ENCODE measurements at regions not wholly inside any gene's neighbourhood (a gene's known extent, or its start where the extent isn't known, plus 50 kb on each side); places are given as distances from the start of the nearest gene placed in this dataset.

DNA sequence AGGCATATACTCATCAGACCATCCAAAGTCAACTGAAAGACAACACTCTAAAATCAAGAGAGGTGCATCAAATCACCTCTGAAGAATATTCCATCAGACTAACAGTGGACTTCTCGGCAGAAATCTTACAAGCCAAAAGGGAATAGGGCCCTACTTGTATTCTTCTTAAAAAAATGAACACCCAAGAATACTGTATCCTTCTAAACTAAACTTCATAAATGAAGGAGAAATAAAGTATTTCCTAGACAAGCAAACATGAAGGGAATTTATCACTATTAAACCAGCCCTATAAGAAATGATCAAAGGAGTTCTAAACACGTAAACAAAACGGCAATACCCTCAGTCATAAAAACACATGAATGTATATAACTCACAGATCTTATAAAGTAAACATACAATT is 141.2 kb downstream of the CXXC4 start:
- H3K79me1 ChIP-seq (ENCODE audit: insufficient read depth, low read depth, low read length, poor library complexity, severe bottlenecking): no peaks in the 10 kb centered on the region
- no peak overlapping the region for H3K4ac ChIP-seq (ENCODE audit: low read depth, low read length)
- H3K27me3 ChIP-seq (ENCODE audit: insufficient read depth, low read length): no peaks in the 10 kb centered on the region
- Mint-ChIP-seq H3K4me3 (no peak overlapping the region), H3K27me3 (ENCODE audit: low read depth) (no peaks in the 10 kb centered on the region), H3K4me1 (no peaks in the 10 kb centered on the region), H3K9me3 (peaks cover 16 to 23% of the 10 kb centered on the region in 2 experiments; a peak in 4 of 5 replicates), H3K27ac (no peak overlapping the region), H3K36me3 (ENCODE audit: insufficient read depth in 1 of 3, low read depth in 3 of 3) (peaks cover 0 to 13% (median 3%) of the 10 kb centered on the region in 3 experiments; a peak in 4 of 7 replicates)
- no peaks in the 10 kb centered on the region for H3K4me1 ChIP-seq (ENCODE audit: insufficient read depth, low read length)
- H3K23me2 ChIP-seq (ENCODE audit: insufficient read length, low read depth, low read length, poor library complexity, severe bottlenecking): no peaks in the 10 kb centered on the region
- no peak overlapping the region for H2AK5ac ChIP-seq (ENCODE audit: insufficient read length, low read length)
- H2BK5ac ChIP-seq (ENCODE audit: insufficient read length, low read length): no peak overlapping the region
- no peak overlapping the region for H2BK15ac ChIP-seq (ENCODE audit: low read depth, low read length)
- H2BK20ac ChIP-seq (ENCODE audit: low read depth, low read length, poor library complexity, severe bottlenecking): no peak overlapping the region
- DNase-seq: no peak
- no peak overlapping the region for H4K5ac ChIP-seq (ENCODE audit: insufficient read length, low read depth, low read length)
- no peaks in the 10 kb centered on the region for H4K20me1 ChIP-seq (ENCODE audit: control insufficient read depth, insufficient read depth, insufficient read length)
- H2BK120ac ChIP-seq (ENCODE audit: low read depth, low read length, poor library complexity, severe bottlenecking): no peak overlapping the region
- no peak overlapping the region for H3K56ac ChIP-seq (ENCODE audit: insufficient read length, low read depth, low read length)
- TF ChIP-seq, protein P1, sequence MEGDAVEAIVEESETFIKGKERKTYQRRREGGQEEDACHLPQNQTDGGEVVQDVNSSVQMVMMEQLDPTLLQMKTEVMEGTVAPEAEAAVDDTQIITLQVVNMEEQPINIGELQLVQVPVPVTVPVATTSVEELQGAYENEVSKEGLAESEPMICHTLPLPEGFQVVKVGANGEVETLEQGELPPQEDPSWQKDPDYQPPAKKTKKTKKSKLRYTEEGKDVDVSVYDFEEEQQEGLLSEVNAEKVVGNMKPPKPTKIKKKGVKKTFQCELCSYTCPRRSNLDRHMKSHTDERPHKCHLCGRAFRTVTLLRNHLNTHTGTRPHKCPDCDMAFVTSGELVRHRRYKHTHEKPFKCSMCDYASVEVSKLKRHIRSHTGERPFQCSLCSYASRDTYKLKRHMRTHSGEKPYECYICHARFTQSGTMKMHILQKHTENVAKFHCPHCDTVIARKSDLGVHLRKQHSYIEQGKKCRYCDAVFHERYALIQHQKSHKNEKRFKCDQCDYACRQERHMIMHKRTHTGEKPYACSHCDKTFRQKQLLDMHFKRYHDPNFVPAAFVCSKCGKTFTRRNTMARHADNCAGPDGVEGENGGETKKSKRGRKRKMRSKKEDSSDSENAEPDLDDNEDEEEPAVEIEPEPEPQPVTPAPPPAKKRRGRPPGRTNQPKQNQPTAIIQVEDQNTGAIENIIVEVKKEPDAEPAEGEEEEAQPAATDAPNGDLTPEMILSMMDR (conservative IDR thresholded peaks at IDR 0.05): no peak
- no peak overlapping the region for H3K9ac ChIP-seq (ENCODE audit: extremely low read depth, insufficient read length, low read length)
- no peak overlapping the region for H3K14ac ChIP-seq (ENCODE audit: insufficient read depth, low read length)
- WGBS (ENCODE audit: extremely low coverage, insufficient read length, low lambda C conversion rate): no CpG with 5 or more reads among the region's 3 CpGs
- H2AFZ ChIP-seq (ENCODE audit: low read length): no peak overlapping the region
- H3K18ac ChIP-seq (ENCODE audit: insufficient read length, low read depth, low read length): no peak overlapping the region
- H3K27ac ChIP-seq (ENCODE audit: insufficient read length, low read depth, low read length): no peak overlapping the region
- H3K4me2 ChIP-seq (ENCODE audit: insufficient read depth, insufficient read length, low read length): no peak overlapping the region
- H3K23ac ChIP-seq (ENCODE audit: insufficient read length, low read depth, low read length): no peak overlapping the region
- no peaks in the 10 kb centered on the region for H3K79me2 ChIP-seq (ENCODE audit: insufficient read depth, low read length)
- no peak overlapping the region for H4K91ac ChIP-seq (ENCODE audit: insufficient read length, low read depth, low read length)
- H3K9me3 ChIP-seq (ENCODE audit: control insufficient read depth, low read depth, low read length): no peaks in the 10 kb centered on the region
- H4K8ac ChIP-seq (replicated peaks; ENCODE audit: insufficient read length, low read depth, low read length): no peak overlapping the region
- no peak overlapping the region for H2BK12ac ChIP-seq (ENCODE audit: insufficient read length, low read depth, low read length)
- no peak overlapping the region for H3T11ph ChIP-seq (ENCODE audit: low read length)

Measured in H9 (cell line).